ENCODE measurements at regions not wholly inside any gene's neighbourhood (a gene's known extent, or its start where the extent isn't known, plus 50 kb on each side); places are given as distances from the start of the nearest gene placed in this dataset.
"Not testable (repeated sequence)": the region's sequence is repeated elsewhere in the genome, so short reads cannot be mapped to it uniquely, and the experiment has no call there.

GRCh38 chr20:53872561-53873229 lies 197.7 kb downstream of the BCAS1 start:
- DNase-seq (ENCODE audit: low read depth in 3 of 3, low spot score in 2 of 3) = no peak

- DNase-seq (ENCODE audit: low read depth in 3 of 3, low spot score in 2 of 3) = no peak
These were observed 198.3 kb downstream of the BCAS1 start for GRCh38 chr20:53872081-53872541.

GRCh38 chr20:53871541-53871940 lies 198.9 kb downstream of the BCAS1 start:
- DNase-seq (ENCODE audit: low read depth in 3 of 3, low spot score in 2 of 3) = no peak

- no peak for DNase-seq (ENCODE audit: low read depth in 3 of 3, low spot score in 2 of 3)
These were observed 199.7 kb downstream of the BCAS1 start for GRCh38 chr20:53870426-53871315.

GRCh38 chr20:53869466-53870258 lies 200.7 kb downstream of the BCAS1 start:
- no peak for DNase-seq (ENCODE audit: low read depth in 3 of 3, low spot score in 2 of 3)

GRCh38 chr20:53867741-53868351 lies 202.5 kb downstream of the BCAS1 start:
- no peak for DNase-seq (ENCODE audit: low read depth in 3 of 3, low spot score in 2 of 3)

- no peak for DNase-seq (ENCODE audit: low read depth in 3 of 3, low spot score in 2 of 3)
These were observed 203.3 kb downstream of the BCAS1 start for GRCh38 chr20:53866794-53867740.

- no peak for DNase-seq (ENCODE audit: low read depth in 3 of 3, low spot score in 2 of 3)
These were observed 204.2 kb downstream of the BCAS1 start for GRCh38 chr20:53865901-53866793.

GRCh38 chr20:53864765-53865683 lies 205.4 kb downstream of the BCAS1 start:
- not testable (repeated sequence) for DNase-seq (ENCODE audit: low read depth in 3 of 3, low spot score in 2 of 3)

- not testable (repeated sequence) for DNase-seq (ENCODE audit: low read depth in 3 of 3, low spot score in 2 of 3)
These were observed 206.3 kb downstream of the BCAS1 start for GRCh38 chr20:53863923-53864641.

GRCh38 chr20:53863535-53863922 lies 206.9 kb downstream of the BCAS1 start:
- not testable (repeated sequence) for DNase-seq (ENCODE audit: low read depth in 3 of 3, low spot score in 2 of 3)

- not testable (repeated sequence) for DNase-seq (ENCODE audit: low read depth in 3 of 3, low spot score in 2 of 3)
These were observed 207.4 kb downstream of the BCAS1 start for GRCh38 chr20:53863039-53863438.

GRCh38 chr20:53862490-53862889 lies 207.9 kb downstream of the BCAS1 start:
- DNase-seq (ENCODE audit: low read depth in 3 of 3, low spot score in 2 of 3) = not testable (repeated sequence)

- DNase-seq (ENCODE audit: low read depth in 3 of 3, low spot score in 2 of 3) = not testable (repeated sequence)
These were observed 208.3 kb downstream of the BCAS1 start for GRCh38 chr20:53862136-53862397.

GRCh38 chr20:53859684-53860083 lies 210.7 kb downstream of the BCAS1 start:
- no peak for DNase-seq (ENCODE audit: low read depth in 3 of 3, low spot score in 2 of 3)

- not testable (repeated sequence) for DNase-seq (ENCODE audit: low read depth in 3 of 3, low spot score in 2 of 3)
These were observed 211.4 kb downstream of the BCAS1 start for GRCh38 chr20:53859009-53859408.

GRCh38 chr20:53858516-53858915 lies 211.9 kb downstream of the BCAS1 start:
- DNase-seq (ENCODE audit: low read depth in 3 of 3, low spot score in 2 of 3) = not testable (repeated sequence)
